Fibroblast of lung (primary cell): ENCODE measurements at regions not wholly inside any gene's neighbourhood (a gene's known extent, or its start where the extent isn't known, plus 50 kb on each side); places are given as distances from the start of the nearest gene placed in this dataset.

Experiments used
- EZH2 ChIP-seq: IDR thresholded peaks from 2 replicates; pipeline ENCODE4 v1.5.1; 2012; ENCODE audit warnings: low read length, control low read depth, mild to moderate bottlenecking; ENCODE audit errors: missing control alignments
- TF ChIP-seq, protein P1 (sequence below), 2 donors: IDR thresholded peaks in 1 of 2; conservative IDR thresholded peaks in 1 of 2; 1 replicate in 1 of 2; 2 replicates in 1 of 2; pipeline ENCODE4 v1.5.1; 2011 to 2012; ENCODE audit warnings: low read length in 2 of 2, control low read depth in 1 of 2, inconsistent platforms in 1 of 2, low read depth in 1 of 2, mild to moderate bottlenecking in 1 of 2

DNA sequence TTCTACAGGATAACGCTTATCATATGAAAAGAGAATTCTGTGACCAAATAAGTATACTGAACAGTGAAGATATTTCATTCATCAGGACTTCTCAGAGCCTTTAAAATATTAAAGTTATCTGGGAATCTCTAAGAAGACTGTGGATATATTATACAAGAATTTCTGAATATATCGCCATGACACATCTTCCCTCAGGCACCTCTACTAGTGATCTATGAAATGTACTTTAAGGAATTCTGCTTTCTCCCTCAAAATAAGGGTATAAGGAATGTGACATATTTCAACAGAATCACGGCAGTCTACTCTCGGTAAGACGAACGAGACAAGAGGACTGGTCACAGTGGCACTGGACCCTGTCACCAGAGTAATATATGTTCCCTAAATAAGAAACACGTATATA lies 504.2 kb upstream of the PHF14 start:
- TF ChIP-seq, protein P1, sequence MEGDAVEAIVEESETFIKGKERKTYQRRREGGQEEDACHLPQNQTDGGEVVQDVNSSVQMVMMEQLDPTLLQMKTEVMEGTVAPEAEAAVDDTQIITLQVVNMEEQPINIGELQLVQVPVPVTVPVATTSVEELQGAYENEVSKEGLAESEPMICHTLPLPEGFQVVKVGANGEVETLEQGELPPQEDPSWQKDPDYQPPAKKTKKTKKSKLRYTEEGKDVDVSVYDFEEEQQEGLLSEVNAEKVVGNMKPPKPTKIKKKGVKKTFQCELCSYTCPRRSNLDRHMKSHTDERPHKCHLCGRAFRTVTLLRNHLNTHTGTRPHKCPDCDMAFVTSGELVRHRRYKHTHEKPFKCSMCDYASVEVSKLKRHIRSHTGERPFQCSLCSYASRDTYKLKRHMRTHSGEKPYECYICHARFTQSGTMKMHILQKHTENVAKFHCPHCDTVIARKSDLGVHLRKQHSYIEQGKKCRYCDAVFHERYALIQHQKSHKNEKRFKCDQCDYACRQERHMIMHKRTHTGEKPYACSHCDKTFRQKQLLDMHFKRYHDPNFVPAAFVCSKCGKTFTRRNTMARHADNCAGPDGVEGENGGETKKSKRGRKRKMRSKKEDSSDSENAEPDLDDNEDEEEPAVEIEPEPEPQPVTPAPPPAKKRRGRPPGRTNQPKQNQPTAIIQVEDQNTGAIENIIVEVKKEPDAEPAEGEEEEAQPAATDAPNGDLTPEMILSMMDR (conservative IDR thresholded peaks at IDR 0.05 in 1 of 2, IDR thresholded peaks at IDR 0.05 in 1 of 2; ENCODE audit: low read depth in 1 of 2, low read length in 2 of 2) = no peak
- no peak for TF ChIP-seq EZH2
